A673 (cell line): ENCODE measurements at regions not wholly inside any gene's neighbourhood (a gene's known extent, or its start where the extent isn't known, plus 50 kb on each side); places are given as distances from the start of the nearest gene placed in this dataset.

Source experiments
- BruUV-seq: library from RNA; stranded (reverse); fragments of 400-500 nt; replicated peaks from 2 replicates; lab custom pipeline; 2021; lab: Mats Ljungman, UMichigan
- CTCF ChIA-PET: fragments of 300-600 bp; sonication (Branson Sonifier 250); formaldehyde crosslinking; loops from one replicate; lab custom pipeline; 2022; ENCODE audit warnings: antibody characterized with exemption; lab: Charles Lee
- POLR2A ChIA-PET: fragments of 300-600 bp; sonication (Branson Sonifier 250); formaldehyde crosslinking; loops from one replicate; lab custom pipeline; 2022; ENCODE audit warnings: antibody characterized with exemption; ENCODE audit not compliant: low non-redundant PET; lab: Charles Lee
- DNase-seq: peaks from one replicate; pipeline ENCODE4 v3.0.0-alpha.2; 2015; ENCODE audit warnings: low spot score
- H3K27ac ChIP-seq: fragments of 200-600 bp; sonication (generic); 2 replicates; pipeline ENCODE4 v1.5.1; 2016; ENCODE audit warnings: mixed run types, low read depth, mild to moderate bottlenecking, mixed read lengths, antibody characterized with exemption, low read length; ENCODE audit not compliant: poor library complexity, severe bottlenecking
- H3K27me3 ChIP-seq: fragments of 200-600 bp; sonication (generic); replicated peaks from 2 replicates; pipeline ENCODE4 v1.6.1; 2017; ENCODE audit warnings: mixed run types, low read depth, mild to moderate bottlenecking, mixed read lengths, antibody characterized with exemption, low read length; ENCODE audit not compliant: insufficient read depth, poor library complexity
- H3K36me3 ChIP-seq: fragments of 200-600 bp; sonication (generic); 2 replicates; pipeline ENCODE4 v1.6.1; 2016; ENCODE audit warnings: mixed run types, mild to moderate bottlenecking, mixed read lengths, antibody characterized with exemption, low read length; ENCODE audit not compliant: insufficient read depth, poor library complexity, severe bottlenecking
- H3K4me1 ChIP-seq: fragments of 200-600 bp; sonication (generic); 2 replicates; pipeline ENCODE4 v1.6.1; 2017; ENCODE audit warnings: mixed run types, mild to moderate bottlenecking, mixed read lengths, antibody characterized with exemption, low read length; ENCODE audit not compliant: insufficient read depth, poor library complexity, severe bottlenecking
- H3K4me3 ChIP-seq: fragments of 200-600 bp; sonication (generic); 2 replicates; pipeline ENCODE4 v1.5.1; 2016; ENCODE audit warnings: low read depth, mixed run types, mild to moderate bottlenecking, mixed read lengths, low read length; ENCODE audit not compliant: poor library complexity, severe bottlenecking
- H3K9me3 ChIP-seq: fragments of 200-600 bp; sonication (generic); 2 replicates; pipeline ENCODE4 v1.6.1; 2016; ENCODE audit warnings: mixed run types, low read depth, mild to moderate bottlenecking, mixed read lengths, antibody characterized with exemption, low read length; ENCODE audit not compliant: poor library complexity, severe bottlenecking
- CTCF ChIP-seq: fragments of 300-800, 200-600 bp; sonication (generic); conservative IDR thresholded peaks from 2 replicates; pipeline ENCODE4 v1.5.1; 2017; ENCODE audit warnings: low read depth, mild to moderate bottlenecking, antibody characterized with exemption, low read length, moderate library complexity, mixed read lengths
- EZH2 ChIP-seq: fragments of 200-600 bp; sonication (generic); IDR thresholded peaks from 2 replicates; pipeline ENCODE4 v1.6.1; 2017; ENCODE audit warnings: borderline replicate concordance, low read depth, mild to moderate bottlenecking, mixed read lengths, antibody characterized with exemption, low read length; ENCODE audit not compliant: poor library complexity, severe bottlenecking
- intact Hi-C: fragments of 100-400 bp; cut with micrococcal nuclease; formaldehyde crosslinking; loops from one replicate; pipeline ENCODE4 v1.10.0; 2022; ENCODE audit not compliant: unreplicated experiment

GRCh38 chr2:239587311-239587731 is 186.5 kb upstream of the HDAC4 start:
- Histone ChIP-seq H3K4me1 (no peaks in the 10 kb centered on the region), H3K27ac (no peak overlapping the region), H3K9me3 (no peaks in the 10 kb centered on the region), H3K36me3 (no peaks in the 10 kb centered on the region), H3K4me3 (no peak overlapping the region), H3K27me3 (no peaks in the 10 kb centered on the region)
- intact Hi-C loops = no loop called here
- BruUV-seq = no TSS peak
- no peak for TF ChIP-seq CTCF
- POLR2A ChIA-PET = no interaction called here
- CTCF ChIA-PET = no interaction called here
- DNase-seq = no peak

GRCh38 chr2:239586651-239587310 is 186.0 kb upstream of the HDAC4 start:
- Histone ChIP-seq H3K9me3 (no peaks in the 10 kb centered on the region), H3K27ac (no peak overlapping the region), H3K27me3 (no peaks in the 10 kb centered on the region), H3K36me3 (no peaks in the 10 kb centered on the region), H3K4me1 (no peaks in the 10 kb centered on the region), H3K4me3 (no peak overlapping the region)
- intact Hi-C loops = no loop called here
- no peak for DNase-seq
- no TSS peak for BruUV-seq
- CTCF ChIA-PET = no interaction called here
- POLR2A ChIA-PET = no interaction called here
- TF ChIP-seq EZH2 = no peak
- TF ChIP-seq CTCF = no peak

GRCh38 chr2:239585422-239585821 is 184.6 kb upstream of the HDAC4 start:
- ChIA-PET CTCF (no interaction called here), POLR2A (no interaction called here)
- H3K36me3 ChIP-seq = no peaks in the 10 kb centered on the region
- H3K4me1 ChIP-seq = no peaks in the 10 kb centered on the region
- no peak for DNase-seq
- no peak overlapping the region for H3K4me3 ChIP-seq
- H3K27ac ChIP-seq = no peak overlapping the region
- BruUV-seq = no TSS peak
- H3K9me3 ChIP-seq = no peaks in the 10 kb centered on the region
- H3K27me3 ChIP-seq = no peaks in the 10 kb centered on the region
- intact Hi-C loops = no loop called here
- TF ChIP-seq EZH2 (no peak), CTCF (no peak)
